Endothelial cell of umbilical vein (primary cell): ENCODE measurements at regions not wholly inside any gene's neighbourhood (a gene's known extent, or its start where the extent isn't known, plus 50 kb on each side); places are given as distances from the start of the nearest gene placed in this dataset.

Experiments used
- BruUV-seq: library from RNA; stranded (reverse); fragments of 400-500 nt; replicated peaks from 2 replicates; lab custom pipeline; 2021; lab: Mats Ljungman, UMichigan
- CTCF ChIA-PET: fragments of 300-600, 350-600 bp; sonication (Branson Sonifier 250); formaldehyde crosslinking; loops from one replicate; lab custom pipeline; 2021; ENCODE audit warnings: antibody characterized with exemption, inconsistent platforms; lab: Charles Lee
- POLR2A ChIA-PET: fragments of 300-600, 350-600 bp; sonication (Branson Sonifier 250); formaldehyde crosslinking; loops from one replicate; lab custom pipeline; 2021; ENCODE audit warnings: antibody characterized with exemption, inconsistent platforms; lab: Charles Lee
- DNase-seq: peaks from one replicate; pipeline ENCODE4 v3.0.0-alpha.2; 2011; ENCODE audit warnings: low read depth, low spot score
- FAIRE-seq: peaks from 2 replicates; lab custom pipeline; 2011; peaks lifted over from hg19 to GRCh38; lab: Jason Lieb, UNC
- H2AFZ ChIP-seq: 2 replicates; pipeline ENCODE4 v1.6.0; 2012; ENCODE audit warnings: low read depth, low read length, control low read depth, inconsistent platforms
- H3K27ac ChIP-seq: 2 replicates; pipeline ENCODE4 v1.5.1; 2011; ENCODE audit warnings: low read depth, mild to moderate bottlenecking, control low read depth, low read length, moderate library complexity; ENCODE audit not compliant: insufficient read depth
- H3K27me3 ChIP-seq, 2 experiments: 2 replicates each; pipeline versions ENCODE4 v1.6.0 to v1.6.1; 2011; ENCODE audit warnings: low read length in 2 of 2, mixed read lengths in 1 of 2; ENCODE audit not compliant: control insufficient read depth in 2 of 2, insufficient read depth in 2 of 2
- H3K36me3 ChIP-seq, 2 experiments: 2 replicates in 1 of 2; 3 replicates in 1 of 2; pipeline ENCODE4 v1.5.1; 2011; ENCODE audit warnings: low read length in 2 of 2, mild to moderate bottlenecking in 1 of 2, moderate library complexity in 1 of 2; ENCODE audit not compliant: control insufficient read depth in 2 of 2, insufficient read depth in 2 of 2; ENCODE audit errors: extremely low read depth in 1 of 2
- H3K4me1 ChIP-seq: 3 replicates; pipeline ENCODE4 v1.5.1; 2011; ENCODE audit warnings: mild to moderate bottlenecking, low read length; ENCODE audit not compliant: control insufficient read depth, insufficient read depth; ENCODE audit errors: extremely low read depth
- H3K4me2 ChIP-seq: 2 replicates; pipeline ENCODE4 v1.6.1; 2011; ENCODE audit warnings: low read length, control low read depth, mixed read lengths; ENCODE audit not compliant: insufficient read depth
- H3K4me3 ChIP-seq, 3 experiments: fragments of 200-600 bp in 1 of 3; sonication (generic), shearing (Covaris generic) in 1 of 3; replicated peaks in 1 of 3; 2 replicates each; pipeline ENCODE4 v1.5.1; 2011 to 2016; ENCODE audit warnings: control low read depth in 3 of 3, low read length in 3 of 3, mild to moderate bottlenecking in 2 of 3, inconsistent platforms in 1 of 3, low read depth in 1 of 3, moderate library complexity in 1 of 3; ENCODE audit not compliant: insufficient read depth in 1 of 3
- H3K79me2 ChIP-seq: 2 replicates; pipeline ENCODE4 v1.6.0; 2012; ENCODE audit warnings: low read length, inconsistent platforms; ENCODE audit not compliant: control insufficient read depth, insufficient read depth
- H3K9ac ChIP-seq: replicated peaks from 2 replicates; pipeline ENCODE3; 2011; ENCODE audit warnings: low read length, control low read depth; ENCODE audit not compliant: insufficient read depth; ENCODE audit errors: extremely low read depth
- H3K9me1 ChIP-seq: replicated peaks from 3 replicates; pipeline ENCODE4 v1.6.0; 2011; ENCODE audit warnings: mild to moderate bottlenecking, low read length; ENCODE audit not compliant: control insufficient read depth, insufficient read depth; ENCODE audit errors: extremely low read depth
- H3K9me3 ChIP-seq: replicated peaks from 2 replicates; pipeline ENCODE4 v1.5.1; 2012; ENCODE audit warnings: low read length, inconsistent platforms; ENCODE audit not compliant: control insufficient read depth, insufficient read depth
- H4K20me1 ChIP-seq: replicated peaks from 2 replicates; pipeline ENCODE3; 2011; ENCODE audit warnings: mild to moderate bottlenecking, low read length; ENCODE audit not compliant: control insufficient read depth, insufficient read depth; ENCODE audit errors: extremely low read depth
- CTCF ChIP-seq, 2 donors: IDR thresholded peaks; 1 replicate in 1 of 2; 2 replicates in 1 of 2; pipeline ENCODE4 v1.5.1; 2011; ENCODE audit warnings: low read length in 2 of 2, mild to moderate bottlenecking in 2 of 2, moderate library complexity in 2 of 2, control low read depth in 1 of 2, inconsistent platforms in 1 of 2, low read depth in 1 of 2; ENCODE audit not compliant: insufficient read depth in 1 of 2; ENCODE audit errors: extremely low read depth in 1 of 2
- EZH2 ChIP-seq: IDR thresholded peaks from 2 replicates; pipeline ENCODE4 v1.6.1; 2012; ENCODE audit warnings: borderline replicate concordance, low read depth, mild to moderate bottlenecking, moderate library complexity, low read length, inconsistent platforms; ENCODE audit not compliant: severe bottlenecking
- FOS ChIP-seq: IDR thresholded peaks from 2 replicates; pipeline ENCODE4 v1.6.1; 2011; ENCODE audit warnings: mild to moderate bottlenecking, low read length, moderate library complexity, borderline replicate concordance; ENCODE audit not compliant: insufficient read depth
- GATA2 ChIP-seq: IDR thresholded peaks from 2 replicates; pipeline ENCODE4 v1.7.0; 2011; ENCODE audit warnings: low read depth, mild to moderate bottlenecking, moderate library complexity, mixed read lengths, low read length; ENCODE audit not compliant: insufficient read length, insufficient read depth
- JUN ChIP-seq: IDR thresholded peaks from 2 replicates; pipeline ENCODE4 v1.6.1; 2011; ENCODE audit warnings: borderline replicate concordance, low read depth; ENCODE audit not compliant: insufficient read length, insufficient read depth
- MYC ChIP-seq: IDR thresholded peaks from one replicate; pipeline ENCODE4 v1.6.1; 2011; ENCODE audit warnings: mild to moderate bottlenecking, low read depth, low read length
- POLR2A ChIP-seq: IDR thresholded peaks from 2 replicates; pipeline ENCODE4 v1.6.1; 2012; ENCODE audit warnings: low read depth, mild to moderate bottlenecking, control low read depth, low read length
- POLR2AphosphoS5 ChIP-seq: IDR thresholded peaks from 2 replicates; pipeline ENCODE4 v1.6.1; 2012; ENCODE audit warnings: low read depth, mild to moderate bottlenecking, control low read depth, low read length, moderate library complexity; ENCODE audit not compliant: insufficient read depth
- dilution Hi-C: fragments of 300-500 bp; cut with MboI; formaldehyde crosslinking; loops from one replicate; pipeline ENCODE4 v1.15.0; 2019; ENCODE audit warnings: low sequenced_read_pairs; ENCODE audit not compliant: extremely low pct_ligation_motif_present
- intact Hi-C: fragments of 100-400 bp; cut with micrococcal nuclease; formaldehyde crosslinking; loops from one replicate; pipeline ENCODE4 v1.10.0; 2022
- TF ChIP-seq, protein P1 (sequence below): IDR thresholded peaks from 2 replicates; pipeline ENCODE4 v1.6.1; 2011; ENCODE audit not compliant: insufficient read depth, insufficient read length

GRCh38 chr10:43802988-43803696 lies 154.5 kb upstream of the ZNF32 start:
- POLR2A ChIA-PET: no interaction called here

GRCh38 chr10:43801626-43802025 lies 152.9 kb upstream of the ZNF32 start:
- Histone ChIP-seq H3K4me3 (no peak overlapping the region), H2AFZ (no peak overlapping the region), H3K9me3 (no peaks in the 10 kb centered on the region), H4K20me1 (no peaks in the 10 kb centered on the region), H3K9me1 (no peaks in the 10 kb centered on the region), H3K27ac (no peak overlapping the region), H3K36me3 (no peaks in the 10 kb centered on the region), H3K4me1 (no peaks in the 10 kb centered on the region), H3K79me2 (no peaks in the 10 kb centered on the region), H3K4me2 (no peak overlapping the region), H3K9ac (no peak overlapping the region), H3K27me3 (peaks cover 7 to 8% of the 10 kb centered on the region in 2 experiments)
- no peak for FAIRE-seq
- dilution Hi-C loops (no loop called here), intact Hi-C loops (no loop called here)
- BruUV-seq: no TSS peak
- no peak for DNase-seq
- TF ChIP-seq MYC: no peak
- TF ChIP-seq JUN: no peak
- TF ChIP-seq POLR2AphosphoS5: no peak
- no peak for TF ChIP-seq CTCF (IDR thresholded peaks at IDR 0.05; ENCODE audit: extremely low read depth in 1 of 2, insufficient read depth in 1 of 2, low read depth in 1 of 2, low read length in 2 of 2)
- TF ChIP-seq EZH2: no peak
- TF ChIP-seq, protein P1, sequence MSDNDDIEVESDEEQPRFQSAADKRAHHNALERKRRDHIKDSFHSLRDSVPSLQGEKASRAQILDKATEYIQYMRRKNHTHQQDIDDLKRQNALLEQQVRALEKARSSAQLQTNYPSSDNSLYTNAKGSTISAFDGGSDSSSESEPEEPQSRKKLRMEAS: no peak
- no peak for TF ChIP-seq GATA2
- no peak for TF ChIP-seq FOS
- TF ChIP-seq POLR2A: no peak
- ChIA-PET CTCF (interaction anchor here (1.6 kb wide), 1 partner anchor 12 kb away, joined by 3 read pairs; no protein-coding TSS in a partner anchor), POLR2A (no interaction called here)

More at GRCh38 chr10:43802988-43803696, 154.5 kb upstream of the ZNF32 start:
- no peak overlapping the region for H3K9ac ChIP-seq
- H3K9me1 ChIP-seq: no peaks in the 10 kb centered on the region
- intact Hi-C loops: no loop called here
- no peak for FAIRE-seq
- H3K4me3 ChIP-seq: no peak overlapping the region
- H3K27ac ChIP-seq: no peak overlapping the region
- no peak overlapping the region for H3K4me2 ChIP-seq
- no peaks in the 10 kb centered on the region for H3K4me1 ChIP-seq
- no TSS peak for BruUV-seq
- H2AFZ ChIP-seq: no peak overlapping the region
- no peaks in the 10 kb centered on the region for H3K79me2 ChIP-seq
- CTCF ChIA-PET: interaction anchor here (1.6 kb wide), 1 partner anchor 13 kb away, joined by 3 read pairs; no protein-coding TSS in a partner anchor
- H3K27me3 ChIP-seq: peaks cover 5 to 7% of the 10 kb centered on the region in 2 experiments
- dilution Hi-C loops: no loop called here
- H4K20me1 ChIP-seq: no peaks in the 10 kb centered on the region
- TF ChIP-seq JUN (no peak), POLR2AphosphoS5 (no peak), GATA2 (no peak), EZH2 (no peak), MYC (no peak)
- TF ChIP-seq, protein P1: no peak
- no peak for DNase-seq
- no peaks in the 10 kb centered on the region for H3K36me3 ChIP-seq
- H3K9me3 ChIP-seq: no peaks in the 10 kb centered on the region
